ENCODE measurements at regions not wholly inside any gene's neighbourhood (a gene's known extent, or its start where the extent isn't known, plus 50 kb on each side); places are given as distances from the start of the nearest gene placed in this dataset.

GRCh38 chr7:4468320-4469102 lies 213.6 kb upstream of the FOXK1 start:
- TF ChIP-seq CTCF (IDR thresholded peaks at IDR 0.05) (no peak), POLR2A (IDR thresholded peaks at IDR 0.05) (no peak)

Data from esophagus squamous epithelium (tissue), 4 donors.